GM21786 (cell line): ENCODE measurements at regions not wholly inside any gene's neighbourhood (a gene's known extent, or its start where the extent isn't known, plus 50 kb on each side); places are given as distances from the start of the nearest gene placed in this dataset.

ENCODE experiments used
- ATAC-seq: cut with Tn5 transposase; IDR thresholded peaks from one replicate; pipeline ENCODE4 v1.9.1; 2021; ENCODE audit not compliant: unreplicated experiment

DNA sequence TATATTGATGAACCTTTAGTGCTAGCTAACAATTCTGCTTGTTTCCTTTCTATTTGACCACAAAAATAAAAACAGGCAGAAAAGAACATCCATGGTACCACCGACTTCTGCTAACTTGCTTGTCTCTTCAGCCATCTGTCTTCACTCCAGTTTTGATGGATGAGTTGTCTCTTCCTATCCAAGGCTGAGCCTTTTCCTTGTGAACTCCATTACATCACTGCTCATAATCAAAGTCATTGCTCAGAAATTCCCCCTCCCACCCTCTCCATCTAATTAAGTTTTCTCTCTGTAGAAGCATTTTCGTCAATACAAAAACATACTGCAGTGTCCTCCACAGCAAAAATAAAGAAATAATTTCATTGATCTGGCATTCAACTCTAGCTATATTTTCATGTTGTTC, 184.4 kb downstream of the SPCS3 start:
- no peak for ATAC-seq

DNA sequence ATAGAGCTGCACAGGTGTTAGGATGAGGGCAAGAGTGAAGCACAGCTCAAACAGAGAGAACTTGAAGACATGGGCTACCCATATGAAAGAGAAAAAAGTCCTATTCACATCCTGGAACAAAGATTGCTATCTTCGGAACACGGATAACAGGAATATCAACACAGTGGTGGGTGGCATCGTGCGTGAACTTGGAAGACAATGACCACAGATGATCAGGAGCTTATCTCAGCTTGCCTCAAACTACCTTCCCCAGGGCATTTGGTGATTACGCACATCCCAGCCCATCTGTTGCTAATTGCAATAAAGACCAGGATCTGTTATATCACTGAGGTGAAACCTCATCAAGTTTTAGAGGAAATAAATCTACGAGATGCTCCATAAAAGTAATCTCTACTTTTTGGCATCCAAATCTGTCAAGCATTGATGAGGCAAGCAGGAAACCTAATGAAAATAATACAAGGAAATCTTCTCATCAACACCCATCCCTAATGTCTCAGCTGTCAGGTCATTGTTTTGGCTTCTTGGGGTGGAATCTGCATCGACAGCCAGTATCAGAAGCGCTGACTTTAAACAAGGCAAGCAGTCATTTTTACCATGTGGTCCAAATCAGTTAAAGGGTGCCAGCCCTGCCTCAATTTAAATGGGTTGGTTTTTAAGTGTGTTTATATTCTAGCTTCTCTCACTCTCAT, 188.2 kb downstream of the SPCS3 start:
- ATAC-seq, result no peak

GRCh38 chr4:176508780-176509331, 189.1 kb downstream of the SPCS3 start:
- ATAC-seq, result no peak

GRCh38 chr4:176525576-176525975, 205.8 kb downstream of the SPCS3 start:
- no peak for ATAC-seq

DNA sequence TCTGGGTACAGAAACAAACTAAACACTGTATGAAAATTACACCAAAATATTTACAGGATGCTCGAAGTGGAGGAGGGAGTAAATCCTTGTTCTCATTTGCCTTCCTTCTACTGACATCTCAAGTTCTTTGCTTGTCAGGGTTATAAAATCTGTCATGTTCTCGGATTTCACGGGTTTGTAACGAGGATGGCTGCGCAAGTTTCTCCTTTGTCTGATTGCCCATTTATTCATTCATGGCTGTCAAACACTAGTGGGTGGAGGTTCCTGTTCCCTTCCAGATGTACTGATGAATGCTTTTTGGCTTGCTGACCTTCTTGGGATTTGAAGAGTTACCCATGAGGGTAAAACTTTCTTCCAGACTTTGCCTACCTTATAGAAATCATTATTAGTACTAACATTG, 206.9 kb downstream of the SPCS3 start:
- ATAC-seq, result no peak

DNA sequence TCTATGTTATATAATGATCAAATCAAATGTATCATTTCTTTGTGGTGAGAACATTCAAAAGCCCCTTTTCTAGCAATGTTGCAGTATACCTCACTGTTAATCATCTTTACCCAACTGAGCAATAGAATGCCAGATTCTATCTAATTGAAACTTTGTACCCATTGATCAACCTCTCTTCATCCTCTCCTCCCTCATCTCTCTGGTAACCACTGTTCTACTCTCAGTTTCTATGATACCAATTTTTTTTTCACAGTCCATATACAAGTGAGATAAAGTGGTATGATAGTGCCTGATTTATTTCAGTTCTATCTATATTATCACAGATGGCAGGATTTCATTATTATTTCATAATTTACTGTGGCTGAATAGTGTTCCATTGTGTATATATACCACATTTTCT, 209.8 kb downstream of the SPCS3 start:
- no peak for ATAC-seq

DNA sequence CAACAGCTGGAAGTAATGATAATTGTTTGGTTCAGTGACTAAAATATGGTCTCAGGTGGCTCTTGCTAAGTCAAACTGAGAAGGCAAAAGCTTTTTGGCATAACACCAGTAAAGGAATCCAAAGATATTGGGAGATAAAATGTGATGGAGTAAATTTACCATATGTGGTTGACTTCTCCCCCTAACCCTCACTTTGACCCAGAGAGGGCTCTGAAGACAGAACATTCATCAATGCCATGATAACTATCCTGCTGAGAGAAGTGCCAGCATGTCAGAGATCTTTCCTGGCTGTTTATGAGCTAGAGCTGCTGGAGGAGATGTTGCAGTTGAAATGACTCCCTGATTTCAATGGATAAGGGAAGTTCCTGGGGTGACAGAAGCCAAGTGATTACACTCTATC, 213.4 kb downstream of the SPCS3 start:
- no peak for ATAC-seq

DNA sequence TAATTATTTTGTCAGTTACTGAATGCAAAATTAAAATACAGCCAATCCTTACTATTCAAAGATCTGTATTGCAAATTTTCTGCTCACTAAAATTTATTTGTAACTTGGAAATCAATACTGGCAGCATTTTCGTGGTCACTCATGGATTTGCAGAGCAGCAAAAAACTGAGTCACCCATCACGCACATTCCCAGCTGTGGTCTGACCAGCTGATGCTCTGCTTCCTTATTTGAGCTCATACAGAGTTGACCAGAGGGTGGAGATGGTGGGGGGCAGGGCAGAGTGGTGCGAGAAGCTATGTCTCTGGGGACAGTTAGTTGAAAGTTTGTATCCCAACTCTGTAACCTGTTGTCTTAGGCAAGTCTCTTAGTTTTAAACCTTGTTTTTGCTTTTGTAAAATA, 214.8 kb downstream of the SPCS3 start:
- no peak for ATAC-seq

DNA sequence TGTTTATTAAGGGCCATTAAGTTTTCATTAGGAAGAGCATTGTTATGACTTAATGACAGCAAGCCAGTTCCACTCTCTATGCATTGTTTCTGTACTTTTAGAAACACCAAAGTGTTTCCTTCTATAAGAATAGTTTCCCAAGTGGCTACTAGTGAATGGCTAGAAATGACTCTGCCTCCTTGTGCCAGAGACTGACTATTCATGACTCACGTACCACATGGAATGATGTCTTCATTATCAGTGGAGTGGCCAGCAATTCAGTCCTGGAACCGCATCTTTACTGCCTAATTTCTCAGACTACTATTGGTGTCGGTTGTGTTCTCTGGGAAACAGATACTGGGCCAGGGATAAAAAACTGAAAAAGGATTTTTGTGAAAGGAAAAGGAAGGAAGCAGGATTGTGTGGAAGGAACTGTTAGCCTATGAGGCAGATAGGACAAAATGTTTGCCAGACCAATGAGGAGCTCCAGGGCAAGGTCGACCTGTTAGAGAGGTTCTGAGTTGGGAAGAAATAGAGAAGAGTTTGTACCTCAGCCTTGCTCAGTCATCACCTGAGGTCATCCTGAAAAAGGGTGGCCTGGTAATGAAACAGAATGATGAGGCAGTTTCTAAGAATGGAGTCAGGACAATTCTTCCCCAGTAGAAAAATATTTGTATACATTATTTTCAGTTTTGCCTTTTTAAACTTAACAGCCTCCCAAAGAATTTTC, 218.6 kb downstream of the SPCS3 start:
- no peak for ATAC-seq

- ATAC-seq, result no peak
These were observed 219.5 kb downstream of the SPCS3 start for GRCh38 chr4:176539091-176539784.

DNA sequence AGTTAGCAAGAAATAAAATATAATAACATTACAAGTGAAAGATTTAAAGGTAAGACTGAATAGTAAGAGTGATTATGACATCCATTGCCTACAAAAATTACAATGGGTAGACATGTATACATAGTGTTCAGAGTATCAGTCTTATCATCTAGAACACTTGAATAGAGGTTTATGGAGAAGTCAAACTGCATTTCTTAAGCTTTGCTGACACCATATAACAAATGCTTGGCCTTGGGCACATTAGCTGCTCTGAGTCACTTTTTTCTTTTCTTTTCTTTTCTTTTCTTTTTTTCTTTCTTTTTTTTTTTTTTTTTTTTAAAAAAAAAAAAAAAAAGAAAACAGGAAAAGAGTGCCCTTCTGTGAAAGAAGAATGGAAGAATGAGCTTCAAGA, 220.0 kb downstream of the SPCS3 start:
- no peak for ATAC-seq

- ATAC-seq, result no peak
These were observed 221.0 kb downstream of the SPCS3 start for GRCh38 chr4:176540814-176541213.

GRCh38 chr4:176545872-176546271, 226.1 kb downstream of the SPCS3 start:
- ATAC-seq, result no peak

DNA sequence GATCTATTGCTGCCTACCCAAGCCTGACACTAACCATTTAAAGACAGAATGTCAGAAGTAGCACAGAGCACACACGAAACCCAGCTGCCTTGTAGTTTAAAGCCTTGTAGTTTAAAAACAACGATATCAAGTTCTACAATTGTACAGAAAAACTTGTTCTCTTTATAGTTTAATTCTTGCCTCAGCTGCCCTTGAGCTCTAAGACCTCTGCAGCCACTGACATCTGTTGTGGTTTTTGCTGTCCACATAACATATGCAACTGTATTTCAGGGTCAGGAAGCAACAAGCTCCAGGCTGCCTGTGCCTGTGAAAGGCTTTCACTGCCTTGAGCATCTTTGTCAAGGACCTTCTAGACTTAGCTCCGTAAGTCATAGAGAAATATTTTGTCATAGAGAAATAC, 227.2 kb downstream of the SPCS3 start:
- ATAC-seq, result no peak

DNA sequence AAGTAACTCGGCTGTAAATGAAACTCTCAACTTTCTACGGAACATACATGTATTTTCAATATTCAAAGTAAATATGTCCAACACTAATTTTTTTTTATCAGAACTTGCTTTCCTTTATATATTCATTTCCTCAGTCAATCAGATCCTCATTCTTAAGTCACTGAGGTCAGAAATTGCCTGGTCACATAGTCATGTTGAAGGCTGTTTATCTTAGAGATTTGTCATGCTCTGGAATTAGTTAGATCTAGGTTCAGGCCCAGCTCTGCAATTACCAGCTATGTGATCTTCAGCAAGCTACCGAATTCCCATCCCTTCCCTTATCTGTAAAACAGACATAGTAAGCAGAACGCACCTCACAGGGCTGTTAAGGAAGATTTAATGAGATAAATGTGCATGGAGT, 228.8 kb downstream of the SPCS3 start:
- no peak for ATAC-seq

- no peak for ATAC-seq
These were observed 229.5 kb downstream of the SPCS3 start for GRCh38 chr4:176549161-176549865.

DNA sequence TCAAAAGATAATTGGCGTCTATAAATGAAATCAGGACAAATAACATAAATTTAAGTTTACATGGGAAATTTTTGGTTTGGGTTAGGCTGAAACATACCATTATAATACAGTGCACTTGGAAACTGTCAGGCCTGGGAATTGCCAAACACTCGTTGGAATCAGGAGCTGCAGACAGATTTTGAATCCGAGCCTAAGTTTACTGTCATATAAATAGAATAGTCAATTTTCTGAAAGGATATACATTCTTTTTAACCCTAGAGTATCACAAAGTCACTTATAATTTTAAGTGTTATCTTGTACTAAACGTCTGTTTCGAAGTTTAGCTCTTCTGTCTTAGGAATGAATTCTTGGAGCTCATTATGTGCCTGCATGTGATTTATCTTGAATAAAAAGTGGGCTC, 234.1 kb downstream of the VEGFC start:
- no peak for ATAC-seq

GRCh38 chr4:176561368-176561767, 231.4 kb downstream of the VEGFC start:
- no peak for ATAC-seq

DNA sequence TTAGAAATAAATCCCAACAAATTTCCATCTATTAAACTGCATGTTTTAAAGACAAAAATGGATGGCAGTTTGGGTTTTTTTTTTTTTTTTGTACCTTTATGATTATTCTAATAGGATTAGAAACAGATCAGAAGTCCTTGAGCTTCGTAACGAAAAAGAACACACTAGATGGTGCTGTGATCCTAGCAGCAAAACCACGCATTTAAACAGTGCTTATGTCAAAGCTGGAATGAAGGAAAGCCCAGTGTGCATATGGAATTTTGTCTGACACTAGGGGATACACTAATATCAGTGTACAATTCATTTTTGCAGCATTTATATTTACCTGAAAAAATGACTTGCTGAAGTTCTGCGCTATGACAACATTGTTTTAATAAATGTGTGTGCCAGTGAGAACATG, 229.1 kb downstream of the VEGFC start:
- ATAC-seq, result no peak

GRCh38 chr4:176565049-176565448, 227.7 kb downstream of the VEGFC start:
- ATAC-seq, result no peak

DNA sequence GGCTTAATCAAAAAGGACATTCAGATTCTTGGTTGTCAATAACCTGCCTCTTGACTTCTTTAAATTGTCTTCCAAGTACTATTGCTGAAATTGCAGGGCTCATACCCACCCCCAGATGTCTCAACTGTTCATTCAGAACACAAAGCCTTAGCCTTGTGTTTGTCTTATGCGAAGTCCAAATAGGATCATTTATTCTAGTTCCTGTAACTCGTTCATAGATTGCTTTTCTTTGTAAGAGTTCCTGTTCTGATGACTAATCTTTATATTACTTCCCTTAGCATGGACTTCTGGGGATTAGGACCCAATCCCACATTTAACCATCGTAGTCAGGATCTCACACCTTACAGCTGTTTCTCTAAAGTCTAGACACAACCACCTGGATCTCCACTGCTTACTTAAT, 226.0 kb downstream of the VEGFC start:
- ATAC-seq, result no peak
